ENCODE measurements at regions not wholly inside any gene's neighbourhood (a gene's known extent, or its start where the extent isn't known, plus 50 kb on each side); places are given as distances from the start of the nearest gene placed in this dataset.

DNA sequence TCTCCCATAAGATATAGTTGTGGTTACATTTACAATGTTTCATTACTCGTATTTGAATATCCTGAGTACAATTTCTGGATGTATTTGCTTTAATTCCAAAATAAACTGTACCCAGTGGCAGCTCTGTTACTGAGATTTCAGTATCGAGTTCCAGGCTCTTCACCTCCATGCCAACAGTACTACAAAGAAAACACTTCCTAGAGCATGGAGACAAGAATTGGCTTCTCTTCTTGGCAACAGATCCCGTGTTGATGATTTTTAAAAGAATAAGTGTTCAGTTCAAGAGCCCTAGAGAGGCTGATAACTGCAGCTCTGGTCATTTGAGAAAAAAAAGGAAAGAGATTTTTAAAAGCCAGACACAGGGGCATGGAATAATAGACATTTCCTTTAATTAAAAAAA lies 302.8 kb downstream of the EFNB2 start:
- no peak for DNase-seq

DNA sequence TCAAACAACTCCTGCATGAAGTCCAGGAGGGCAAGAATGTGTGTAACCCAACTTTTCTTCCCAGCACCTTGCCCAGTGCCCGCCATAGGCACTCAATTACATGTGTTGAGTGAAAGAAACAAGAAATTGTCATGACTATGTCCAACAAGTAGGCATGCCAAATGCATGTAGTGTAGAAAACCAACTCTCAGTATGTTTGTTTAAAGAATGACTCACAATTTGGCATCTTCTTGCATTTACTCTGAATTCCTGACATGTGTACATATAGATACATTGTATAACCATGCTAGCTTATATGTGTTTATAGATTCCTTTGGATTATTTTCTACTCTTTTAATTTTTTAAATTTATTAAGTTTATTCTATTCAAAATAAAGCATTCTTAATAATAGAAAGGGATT lies 305.0 kb downstream of the EFNB2 start:
- DNase-seq = no peak

DNA sequence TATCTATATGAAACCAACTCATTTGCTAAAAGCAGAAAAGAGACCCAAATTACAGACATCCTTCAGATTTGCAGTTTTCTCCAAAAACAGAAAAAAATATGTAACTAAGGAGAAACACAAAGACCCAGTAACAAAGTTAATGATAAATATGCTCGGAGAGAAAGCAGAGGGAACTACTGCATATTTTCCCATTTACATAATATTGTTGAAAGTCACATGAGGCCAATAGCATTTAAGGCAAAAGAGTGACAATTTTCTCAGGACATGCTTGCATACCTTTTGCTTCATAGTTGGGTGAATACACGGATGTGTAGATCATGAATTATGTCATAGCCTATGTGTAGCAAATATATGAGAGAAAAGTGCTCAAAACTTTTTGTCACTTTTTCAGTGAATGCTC lies 310.3 kb downstream of the EFNB2 start:
- no peak for DNase-seq

DNA sequence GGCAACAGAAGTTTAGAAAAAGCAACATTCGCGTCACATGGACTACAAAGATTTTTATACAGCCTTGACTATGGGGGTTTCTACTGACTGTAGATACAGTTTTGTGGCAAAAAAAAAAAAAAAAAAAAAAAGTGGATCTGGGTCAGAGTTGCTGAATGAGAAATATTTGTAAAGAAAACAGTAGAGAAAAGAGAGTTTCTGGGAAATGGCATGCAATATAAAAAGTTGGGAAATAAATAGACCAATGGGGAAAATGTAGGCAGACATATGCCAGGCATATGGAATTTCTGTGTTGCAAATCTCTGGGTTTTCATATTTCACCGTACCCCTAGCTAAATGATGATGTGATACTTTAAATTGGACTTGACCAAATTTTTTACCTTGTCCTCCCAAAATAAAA lies 315.3 kb downstream of the EFNB2 start:
- DNase-seq = no peak

DNA sequence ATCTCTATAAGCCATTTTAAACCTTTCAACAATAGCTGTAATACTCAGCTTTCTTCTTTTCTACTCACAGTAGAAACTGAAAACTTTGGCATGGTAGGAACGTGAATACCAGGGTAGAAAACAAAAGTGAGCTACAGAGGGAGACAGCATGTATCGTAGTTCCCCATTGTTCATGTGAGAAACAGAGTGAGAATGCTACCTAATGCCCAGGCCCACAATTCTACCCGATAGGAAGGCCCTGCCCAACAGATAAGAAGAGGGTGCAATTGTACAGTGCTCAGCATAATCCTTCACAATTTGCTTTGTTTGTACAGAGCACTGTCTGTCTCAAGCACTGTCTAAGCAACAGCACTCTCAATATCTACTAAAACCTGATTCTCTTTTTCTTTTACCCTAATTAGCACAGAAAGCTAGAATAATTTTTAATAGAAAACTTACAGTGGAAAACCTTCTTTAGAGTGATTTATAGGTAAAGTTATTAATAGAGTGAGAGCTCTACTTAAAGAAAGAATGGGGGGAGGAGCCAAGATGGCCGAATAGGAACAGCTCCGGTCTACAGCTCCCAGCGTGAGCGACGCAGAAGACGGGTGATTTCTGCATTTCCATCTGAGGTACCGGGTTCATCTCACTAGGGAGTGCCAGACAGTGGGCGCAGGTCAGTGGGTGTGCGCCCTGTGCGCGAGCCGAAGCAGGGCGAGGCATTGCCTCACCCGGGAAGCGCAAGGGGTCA lies 322.3 kb downstream of the EFNB2 start:
- DNase-seq = no peak

DNA sequence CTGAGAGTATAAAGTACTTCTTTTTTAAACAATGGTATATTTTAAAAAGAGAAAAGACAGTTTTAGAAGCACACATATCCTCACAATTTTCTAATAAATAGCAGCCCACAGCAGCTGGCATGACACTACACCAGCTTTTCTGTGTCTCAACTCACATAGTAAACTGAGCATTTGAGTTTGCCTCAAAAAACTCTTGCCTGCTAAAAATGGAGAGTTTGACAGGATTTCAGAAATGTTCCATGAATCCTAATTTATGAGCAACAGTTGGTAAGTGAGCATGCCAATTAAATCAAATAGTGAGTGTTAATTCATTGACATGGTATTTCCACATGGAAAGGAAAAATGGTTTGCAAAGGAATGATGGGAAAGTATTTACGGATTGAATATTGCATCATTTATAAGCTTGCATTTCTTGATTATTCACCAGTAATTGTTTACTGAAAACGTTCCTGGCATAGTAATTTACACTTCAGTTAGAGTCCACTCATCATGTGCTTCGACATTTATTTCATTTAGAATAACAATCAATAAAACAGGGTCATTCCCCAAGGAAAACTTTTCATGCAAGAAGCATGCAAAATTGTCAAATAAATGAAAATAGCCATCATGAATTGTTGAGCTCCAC lies 323.0 kb downstream of the EFNB2 start:
- DNase-seq = no peak

DNA sequence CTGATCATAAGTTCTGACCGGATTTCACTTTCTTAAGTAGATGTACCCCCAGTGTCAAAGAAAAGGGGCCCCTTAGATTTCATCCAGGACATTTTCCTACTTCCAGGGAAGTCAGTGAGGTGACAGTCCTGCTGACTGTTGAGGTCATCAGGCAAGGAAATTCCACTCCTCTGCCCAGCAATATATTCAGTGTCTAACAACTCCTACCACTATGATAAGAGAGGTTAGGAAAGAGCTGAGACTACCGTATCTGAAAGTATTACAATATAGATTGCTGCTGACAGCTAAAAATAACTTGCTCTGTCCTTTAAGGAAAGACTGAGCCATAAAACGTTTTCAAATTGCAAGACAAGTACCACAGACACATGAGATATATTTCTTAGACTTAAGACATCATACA lies 325.1 kb downstream of the EFNB2 start:
- DNase-seq = no peak

DNA sequence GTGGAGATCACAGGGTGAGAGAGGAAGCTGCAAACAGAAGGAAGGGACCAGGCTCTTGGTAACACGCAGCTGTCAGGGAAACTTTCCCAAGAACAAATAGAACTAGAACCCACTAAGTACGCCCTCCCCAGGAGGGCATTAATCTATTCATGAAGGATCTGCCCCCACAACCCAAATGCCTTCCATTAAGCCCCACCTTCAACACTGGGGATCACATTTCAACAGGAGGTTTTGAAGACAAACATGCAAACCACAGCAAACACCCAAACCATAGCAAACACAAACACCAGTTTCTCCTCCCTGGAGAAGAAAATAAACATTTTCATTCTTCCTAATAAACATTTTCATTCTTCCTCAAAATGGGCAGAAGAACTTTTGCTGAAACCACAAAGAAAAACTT lies 329.6 kb downstream of the EFNB2 start:
- no peak for DNase-seq

DNA sequence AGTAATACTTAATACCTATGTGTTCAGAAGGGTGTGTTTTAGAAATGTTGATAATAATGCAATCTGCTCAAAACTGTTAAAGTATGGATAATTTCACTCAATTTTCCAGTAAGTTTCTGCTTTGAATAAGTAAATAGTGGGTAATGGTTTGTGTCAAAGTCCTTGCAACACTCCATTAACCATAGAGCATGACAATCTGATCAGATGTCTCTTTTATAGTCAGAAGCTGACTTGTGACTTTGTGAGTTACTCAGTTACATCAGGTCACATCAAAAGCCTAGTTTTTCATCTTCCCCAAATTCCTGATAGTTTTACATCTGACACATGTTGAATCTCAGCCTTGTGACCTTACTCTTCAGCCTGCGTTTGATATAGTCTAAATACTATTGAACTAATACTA lies 338.0 kb downstream of the EFNB2 start:
- no peak for DNase-seq

DNA sequence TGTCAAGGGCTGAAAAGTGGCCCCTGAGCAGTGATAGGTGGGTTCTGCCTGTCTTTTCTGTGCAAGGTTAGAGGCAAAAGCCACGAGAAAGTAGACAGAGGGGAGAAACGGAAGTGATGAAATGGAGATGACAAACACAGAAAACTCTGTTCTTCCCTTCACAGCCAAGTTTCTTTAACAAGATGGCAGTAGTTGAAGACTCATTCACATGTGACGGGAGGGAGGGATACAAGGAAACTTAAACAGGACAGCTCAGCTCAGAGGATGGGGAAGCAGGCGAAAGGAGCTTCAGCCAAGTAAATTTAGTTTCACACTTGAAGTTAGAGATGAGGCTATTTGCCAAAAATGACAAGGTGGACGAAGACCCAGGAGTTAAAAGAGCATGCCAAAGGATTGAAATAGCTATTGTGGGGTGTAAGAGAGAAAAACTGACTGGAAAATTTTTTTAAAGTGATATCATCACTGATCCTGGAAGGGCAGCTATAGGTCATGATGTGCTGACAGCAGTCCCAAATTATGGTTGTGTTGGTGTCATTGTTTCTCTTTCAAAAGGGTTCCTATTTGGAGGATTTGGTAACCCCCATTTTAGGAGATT lies 347.9 kb downstream of the EFNB2 start:
- DNase-seq = no peak

DNA sequence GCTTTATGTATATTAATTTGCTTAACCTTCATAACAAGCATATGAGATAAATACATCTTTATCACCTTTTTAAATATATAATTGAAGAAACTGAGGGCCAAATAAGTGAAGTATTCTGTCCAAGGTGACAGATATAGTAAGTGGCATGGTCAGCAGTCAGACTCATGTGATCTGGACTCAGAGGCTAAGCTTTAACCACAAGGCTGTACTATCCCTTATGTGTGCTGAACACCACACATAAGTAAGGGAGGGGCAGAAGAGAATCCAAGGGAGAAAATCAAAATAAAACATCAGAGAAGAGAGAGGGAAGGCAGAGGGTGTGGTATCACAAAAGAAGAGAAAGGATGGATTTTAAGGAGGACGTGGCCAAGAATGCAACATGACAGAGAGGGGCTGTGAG lies 348.4 kb downstream of the EFNB2 start:
- no peak for DNase-seq

DNA sequence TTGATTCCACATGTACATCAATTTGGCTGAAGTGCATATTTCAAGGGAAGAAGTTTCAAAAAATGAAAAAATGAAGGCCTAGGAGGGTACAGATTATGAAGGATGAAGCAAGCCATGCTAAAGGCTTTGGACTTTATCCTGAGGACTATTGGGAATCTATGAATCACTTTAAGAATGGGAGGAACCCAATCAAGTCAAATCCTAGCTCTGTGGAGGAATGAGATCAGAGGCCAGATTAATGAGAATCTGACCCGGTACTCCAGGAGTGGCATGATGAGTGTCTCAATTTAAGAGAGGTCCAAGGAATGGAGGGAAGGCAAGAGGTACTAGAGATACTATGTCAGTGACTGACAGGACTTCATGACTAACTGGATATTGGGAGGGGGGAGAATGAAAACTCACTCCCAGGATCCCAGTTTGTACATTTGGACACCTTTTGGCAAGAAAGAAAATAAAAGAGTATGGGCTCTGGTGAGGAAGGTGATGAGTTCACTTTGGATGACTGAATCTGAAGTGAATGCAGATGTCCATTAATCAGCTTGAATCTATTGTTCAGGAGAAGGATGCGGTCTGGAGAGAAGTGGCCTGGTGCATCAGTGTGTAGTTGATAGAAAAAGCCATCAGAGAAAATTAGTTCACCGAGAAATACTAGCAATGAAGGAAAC lies 349.0 kb downstream of the EFNB2 start:
- DNase-seq = no peak

DNA sequence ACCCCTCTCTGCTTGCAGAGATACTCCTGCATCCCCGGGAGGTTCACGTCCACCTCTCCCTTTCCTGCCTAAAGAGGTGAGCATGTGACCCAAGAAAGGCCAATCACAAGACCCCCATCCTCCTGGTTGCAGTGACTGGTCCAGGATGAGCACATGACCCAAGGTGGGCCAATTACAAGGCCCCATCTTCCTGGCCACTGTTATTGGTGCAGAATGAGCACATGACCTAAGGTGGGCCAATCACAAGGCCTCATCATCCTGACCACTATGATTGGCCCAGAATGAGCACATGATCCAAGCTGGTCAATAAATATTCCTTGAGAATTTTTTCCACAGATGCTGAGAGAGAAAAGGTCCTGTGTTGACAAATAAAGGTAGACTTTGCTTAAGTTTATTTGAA lies 350.7 kb downstream of the EFNB2 start:
- DNase-seq = no peak

DNA sequence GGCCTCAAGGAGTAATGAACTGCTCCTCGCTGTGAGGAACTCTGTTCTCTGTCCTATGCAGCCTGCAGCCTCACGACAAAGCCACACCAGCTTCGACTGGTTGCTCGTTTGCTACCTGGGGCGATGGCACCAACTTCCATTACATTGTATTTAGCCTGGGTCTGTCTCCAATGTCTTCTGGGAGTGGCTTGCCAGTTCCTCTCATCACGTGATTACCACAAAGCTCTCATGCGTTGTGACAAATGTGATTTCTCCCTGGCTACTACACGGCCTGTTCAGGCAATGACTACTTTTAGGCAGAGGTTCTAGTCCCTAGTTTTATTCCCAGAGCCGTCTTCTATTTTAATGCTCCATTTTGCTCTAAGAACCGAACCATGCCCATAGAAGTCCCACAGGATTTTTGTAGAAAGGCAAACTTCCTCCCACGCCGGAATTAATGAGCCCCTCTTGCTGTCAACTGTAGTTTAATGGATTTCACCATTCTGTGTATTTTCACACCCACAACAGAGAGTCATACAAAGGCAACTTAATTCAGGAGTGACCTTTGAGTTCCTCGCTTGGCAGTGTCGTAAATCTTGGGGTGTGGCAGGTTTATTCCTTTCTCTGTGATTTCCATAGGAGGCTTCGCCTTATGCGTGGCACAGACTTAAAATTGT lies 351.9 kb downstream of the EFNB2 start:
- DNase-seq = no peak

DNA sequence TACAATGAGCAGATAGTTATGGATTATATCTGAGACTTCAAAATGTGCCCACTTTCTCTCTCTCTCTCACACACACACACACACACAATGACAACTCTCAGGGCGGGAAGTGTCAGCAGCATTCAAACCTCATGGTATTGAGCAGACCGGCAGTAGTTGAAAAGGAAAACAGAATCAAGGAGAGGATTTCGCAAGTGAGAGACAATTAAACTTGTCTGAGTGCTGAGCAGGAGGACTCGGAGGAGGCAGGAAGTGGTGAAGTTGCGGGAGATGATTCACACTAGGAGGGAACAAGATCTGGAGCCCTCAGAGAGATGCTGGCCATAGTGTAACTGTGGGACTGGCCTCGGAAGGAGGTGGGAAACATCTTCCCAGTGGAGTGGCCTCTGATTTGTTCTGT lies 353.1 kb downstream of the EFNB2 start:
- no peak for DNase-seq

DNA sequence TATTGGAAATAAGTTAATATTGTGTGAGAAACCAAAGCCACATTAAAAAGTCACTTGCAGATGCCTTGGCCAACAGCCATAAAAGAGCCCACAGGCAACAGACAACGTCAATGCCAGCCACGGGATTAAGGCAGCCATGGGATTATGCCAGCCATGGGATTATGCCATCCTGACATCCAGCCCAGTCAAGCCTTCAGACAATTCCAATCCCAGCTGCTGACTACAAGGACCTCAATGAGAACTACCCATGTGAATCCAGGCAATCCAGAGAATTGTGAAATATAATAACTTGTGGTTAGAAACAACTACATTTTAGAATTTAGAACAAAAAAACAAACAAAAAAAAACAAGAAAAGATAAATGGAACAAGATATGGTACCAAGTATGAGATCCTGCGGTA lies 356.6 kb downstream of the EFNB2 start:
- DNase-seq = no peak

DNA sequence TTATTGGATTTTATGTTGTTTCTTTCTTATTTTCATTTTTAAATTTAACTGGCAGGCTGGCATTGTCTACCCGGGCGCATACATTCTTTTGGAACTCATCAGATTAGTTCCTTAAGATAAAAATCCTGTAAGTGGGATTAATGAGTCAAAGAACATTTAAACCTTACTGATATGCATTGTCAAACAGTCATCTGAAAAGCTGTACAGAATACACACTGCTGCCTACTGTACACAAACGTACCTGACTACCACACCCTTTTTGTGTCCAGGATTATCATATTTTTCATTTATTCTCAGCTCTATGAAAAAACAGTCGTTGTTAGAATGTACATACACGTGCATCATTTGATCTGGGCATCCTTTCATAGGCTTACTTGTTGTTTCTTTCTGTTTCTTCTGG lies 358.3 kb downstream of the EFNB2 start:
- no peak for DNase-seq

DNA sequence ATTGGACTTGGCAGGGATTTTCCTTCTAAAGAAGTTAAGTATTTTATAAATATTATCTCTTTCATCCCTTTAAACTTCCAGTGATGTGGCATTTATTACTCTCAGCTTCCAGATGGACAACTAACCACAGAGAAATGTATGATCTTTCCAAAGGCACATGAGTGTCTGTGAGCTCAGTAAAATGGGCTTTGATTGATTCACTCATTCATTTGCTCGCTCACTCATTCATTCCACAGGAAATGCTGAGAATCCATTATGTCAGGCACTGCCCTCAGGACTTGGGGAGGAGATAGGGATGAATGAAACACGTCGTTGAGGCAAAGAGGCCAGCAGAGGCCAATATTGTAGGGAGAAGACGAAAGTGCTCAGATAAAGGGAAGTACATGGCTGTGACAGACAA lies 359.3 kb downstream of the EFNB2 start:
- DNase-seq = no peak

DNA sequence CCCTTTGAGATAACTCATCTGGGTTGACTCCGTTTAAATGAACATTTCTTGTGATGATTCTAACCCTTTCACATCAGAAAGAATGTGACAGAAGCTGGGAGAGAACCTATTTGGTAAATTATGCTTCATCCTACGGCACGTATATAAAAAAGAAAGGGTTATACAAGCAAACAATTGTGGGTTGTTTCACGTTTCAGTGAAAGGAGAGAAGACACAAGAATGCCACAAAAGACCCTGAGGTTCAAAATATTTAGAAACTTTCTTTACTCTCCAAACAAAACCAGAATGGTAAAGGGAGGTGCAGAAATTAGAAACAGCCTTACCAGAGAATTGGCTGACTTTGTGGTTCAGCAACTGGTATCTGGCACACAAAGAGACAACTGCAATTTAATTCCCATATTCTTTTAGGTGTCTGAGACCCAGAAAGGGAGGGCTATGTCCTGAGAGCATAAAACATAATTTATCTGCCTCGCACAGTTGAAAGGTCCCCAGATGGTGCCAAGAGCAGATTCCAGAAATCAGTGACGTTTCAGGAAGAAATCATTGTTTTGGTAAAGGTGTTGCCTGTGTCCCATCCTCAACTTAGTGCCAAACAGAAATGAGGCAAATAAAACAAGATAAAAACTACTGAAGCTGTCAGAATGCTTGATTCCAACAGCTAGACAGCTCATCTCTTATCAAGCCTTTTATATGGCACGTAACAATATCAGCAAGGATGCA lies 361.4 kb downstream of the EFNB2 start:
- DNase-seq = no peak

DNA sequence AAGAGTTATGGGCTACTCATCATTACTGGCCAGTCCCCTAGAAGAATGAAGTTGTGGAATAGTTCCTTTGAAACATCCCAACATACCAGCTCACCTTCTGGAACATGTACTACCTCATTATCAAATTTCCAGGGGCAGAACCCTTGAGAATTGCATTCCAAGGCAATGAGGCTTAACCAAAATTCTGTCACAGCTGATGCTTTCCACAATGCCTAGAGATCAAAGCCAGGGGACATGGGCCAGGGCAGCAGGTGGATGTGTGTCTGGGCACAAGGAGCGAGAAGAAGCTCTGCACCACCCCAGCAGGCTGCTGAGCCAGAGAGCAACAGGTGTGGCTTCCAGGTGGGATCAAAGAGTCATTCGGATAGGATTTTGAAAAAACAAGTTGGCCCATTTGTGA lies 362.1 kb downstream of the EFNB2 start:
- DNase-seq = no peak

DNA sequence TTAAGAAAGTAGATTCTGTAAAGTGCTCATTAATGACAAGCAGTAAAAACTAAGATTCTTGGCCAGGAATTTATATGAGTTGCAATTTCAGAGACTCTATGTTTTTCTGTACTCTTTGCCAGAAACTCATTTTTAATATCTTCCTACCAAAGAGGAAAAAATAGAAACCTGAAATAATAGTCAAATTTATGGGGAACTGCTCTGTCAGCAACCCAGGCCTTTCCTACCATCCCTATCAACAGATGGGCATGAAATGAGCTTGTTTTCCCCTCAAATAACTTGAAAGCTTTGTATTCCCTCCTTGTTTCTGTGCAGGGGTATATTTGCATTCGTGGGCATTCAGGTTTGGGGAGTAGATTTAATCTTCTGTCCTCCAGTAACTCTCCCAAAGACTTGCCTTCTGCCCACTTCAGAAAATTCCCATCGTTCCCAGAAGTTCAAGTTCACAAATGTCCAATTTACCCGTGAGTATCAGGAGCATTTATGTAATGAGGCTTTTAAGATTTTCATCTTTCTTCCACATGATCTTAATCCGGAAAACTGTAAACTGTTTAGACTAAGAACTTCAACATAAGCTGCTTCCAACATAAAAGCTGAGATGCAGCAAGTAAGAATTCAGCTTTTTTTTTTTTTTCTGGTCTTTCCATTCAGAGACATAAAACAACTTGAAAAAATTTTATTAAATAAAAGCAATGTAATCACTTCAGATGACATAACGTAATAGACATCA lies 363.1 kb downstream of the EFNB2 start:
- DNase-seq = no peak

DNA sequence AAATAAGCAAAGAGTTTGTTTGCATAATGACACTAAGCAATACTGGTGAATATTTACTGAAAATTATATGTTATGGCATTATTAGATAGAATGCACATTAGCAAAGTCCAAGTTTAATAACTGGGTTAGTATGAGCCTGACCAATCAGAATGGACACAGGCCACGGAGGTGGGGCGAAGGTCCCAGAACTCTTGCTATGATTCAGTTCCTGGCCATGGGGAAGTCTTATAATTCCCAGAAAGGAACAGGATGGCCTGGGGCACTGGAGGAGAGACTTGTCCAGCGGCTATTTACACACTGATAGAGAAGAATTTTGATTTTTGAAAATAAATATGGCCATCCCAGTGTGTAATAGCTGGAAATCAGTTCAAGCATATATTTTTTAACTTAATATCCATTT lies 372.0 kb downstream of the EFNB2 start:
- no peak for DNase-seq

Measured in activated CD8-positive, alpha-beta memory T cell treated with anti-CD3 and anti-CD28 coated beads for 24 hours (primary cell).